Kidney (tissue), 13 donors: ENCODE measurements at regions not wholly inside any gene's neighbourhood (a gene's known extent, or its start where the extent isn't known, plus 50 kb on each side); places are given as distances from the start of the nearest gene placed in this dataset. TPM values are rescaled to one million over a fixed set of nuclear protein-coding genes. Genes with fewer than 3 reads are reported as not detected.

Source experiments
- DNase-seq, 5 donors: peaks; one replicate each; pipeline ENCODE4 v3.0.0-alpha.2; 2013 to 2020
- FAIRE-seq: peaks from 2 replicates; lab custom pipeline; 2012; peaks lifted over from hg19 to GRCh38; lab: Jason Lieb, UNC
- H3K27ac ChIP-seq, 2 donors: one replicate each; pipeline ENCODE4 v1.7.0; 2013; ENCODE audit warnings: low read depth in 2 of 2, low read length in 2 of 2, inconsistent platforms in 1 of 2
- H3K27me3 ChIP-seq: one replicate; pipeline ENCODE4 v1.7.1; 2013; ENCODE audit warnings: low read length, inconsistent platforms; ENCODE audit not compliant: control insufficient read depth, insufficient read depth
- H3K36me3 ChIP-seq, 3 donors: one replicate each; pipeline versions ENCODE4 v1.7.0 to v1.7.1; 2013; ENCODE audit warnings: low read length in 3 of 3, control low read depth in 1 of 3, inconsistent platforms in 1 of 3; ENCODE audit not compliant: insufficient read depth in 3 of 3, control insufficient read depth in 2 of 3
- H3K4me1 ChIP-seq, 3 donors: one replicate each; pipeline versions ENCODE4 v1.7.0 to v1.7.1; 2013; ENCODE audit warnings: low read length in 3 of 3, inconsistent platforms in 1 of 3, low read depth in 1 of 3; ENCODE audit not compliant: control insufficient read depth in 2 of 3, insufficient read depth in 2 of 3
- H3K4me3 ChIP-seq, 3 donors: one replicate each; pipeline versions ENCODE4 v1.7.0 to v1.8.1; 2013; ENCODE audit warnings: low read length in 3 of 3, control low read depth in 1 of 3, inconsistent platforms in 1 of 3
- H3K9ac ChIP-seq, 3 donors: one replicate each; pipeline versions ENCODE4 v1.7.0 to v1.7.1; 2013; ENCODE audit warnings: low read length in 3 of 3, control low read depth in 1 of 3, inconsistent platforms in 1 of 3
- H3K9me3 ChIP-seq, 3 donors: one replicate each; pipeline versions ENCODE4 v1.7.0 to v1.7.1; 2013; ENCODE audit warnings: low read length in 3 of 3, control low read depth in 1 of 3, inconsistent platforms in 1 of 3; ENCODE audit not compliant: control insufficient read depth in 2 of 3, insufficient read depth in 1 of 3
- CTCF ChIP-seq: IDR thresholded peaks from 3 replicates; pipeline ENCODE4 v1.5.1; 2012; ENCODE audit warnings: mild to moderate bottlenecking, moderate library complexity, borderline replicate concordance; ENCODE audit not compliant: insufficient read depth; ENCODE audit errors: extremely low read depth
- intact Hi-C: fragments of 100-400 bp; cut with DNase I; formaldehyde crosslinking; loops from one replicate; pipeline ENCODE4 v1.11.1; 2022
- microRNA-seq: library from miRNA; unstranded; fragments of <30 nt; microRNA quantifications from one replicate; pipeline ENCODE4 v1.2.0, GENCODE V29; 2020
- donor health status: control.
- donor health status: control.
- donor health status: control.
- donor health status: control.
- donor health status: control.
- donor health status: DM: yes; HTN: yes; CAD: no.
- donor health status: Normal renal cell carcinoma (clear cell type).

DNA sequence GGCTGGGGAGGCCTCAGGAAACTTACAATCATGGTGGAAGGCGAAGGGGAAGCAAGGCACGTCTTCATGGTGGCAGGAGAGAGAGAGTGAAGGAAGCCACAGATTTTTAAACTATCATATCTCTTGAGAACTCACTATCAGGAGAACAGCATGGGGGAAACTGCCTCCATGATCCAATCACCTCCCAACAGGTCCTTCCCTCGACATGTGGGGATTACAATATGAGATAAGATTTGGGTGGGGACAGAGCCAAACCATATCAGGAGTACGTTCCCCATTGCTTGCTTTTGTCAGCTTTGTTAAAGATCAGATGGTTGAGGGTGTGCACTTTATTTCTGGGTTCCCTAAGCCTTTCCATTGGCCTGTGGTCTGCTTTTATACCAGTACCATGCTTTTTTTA lies 53.7 kb upstream of the E2F8 start:
- H3K27me3 ChIP-seq: no peaks in the 10 kb centered on the region
- no peak overlapping the region for H3K4me3 ChIP-seq
- intact Hi-C loops: no loop called here
- no peaks in the 10 kb centered on the region for H3K9me3 ChIP-seq
- no peaks in the 10 kb centered on the region for H3K36me3 ChIP-seq
- H3K27ac ChIP-seq: no peak overlapping the region
- DNase-seq (no peak), FAIRE-seq (no peak)
- H3K9ac ChIP-seq: no peak overlapping the region
- no peak for TF ChIP-seq CTCF
- no peaks in the 10 kb centered on the region for H3K4me1 ChIP-seq

DNA sequence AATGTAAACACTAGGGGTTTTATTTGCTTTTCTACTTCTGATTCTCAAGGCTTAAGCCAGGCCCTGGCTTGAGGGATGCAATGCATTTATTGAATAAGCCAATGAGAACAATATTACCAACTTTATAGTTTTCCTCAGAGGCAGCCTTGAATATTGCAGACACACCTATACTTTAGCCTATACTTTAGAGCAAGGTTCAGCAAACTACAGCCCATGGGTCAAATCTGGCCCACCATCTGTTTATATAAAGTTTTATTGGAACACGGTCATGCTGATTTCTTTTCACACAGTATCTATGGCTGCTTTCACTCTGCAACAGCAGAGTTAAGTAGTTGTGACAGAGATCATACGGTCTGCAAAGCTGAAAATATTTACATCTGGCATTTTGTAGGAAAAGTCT lies 50.3 kb upstream of the E2F8 start:
- no peak overlapping the region for H3K4me3 ChIP-seq
- no peaks in the 10 kb centered on the region for H3K9me3 ChIP-seq
- H3K36me3 ChIP-seq: no peaks in the 10 kb centered on the region
- DNase-seq: no peak
- no peaks in the 10 kb centered on the region for H3K27me3 ChIP-seq
- intact Hi-C loops: no loop called here
- FAIRE-seq: no peak
- H3K9ac ChIP-seq: no peak overlapping the region
- H3K4me1 ChIP-seq: no peaks in the 10 kb centered on the region
- H3K27ac ChIP-seq: no peak overlapping the region
- TF ChIP-seq CTCF: no peak

Small RNA genes lying in the stretch of these regions (microRNA-seq; reads per million reads assigned to microRNA genes)
- not detected for gene MIR4486
